NCI-H82 treated with DMSO at 0.1 percent for 48 hours (cell line): ENCODE measurements at regions not wholly inside any gene's neighbourhood (a gene's known extent, or its start where the extent isn't known, plus 50 kb on each side); places are given as distances from the start of the nearest gene placed in this dataset.

Experiments
- DNase-seq: peaks from one replicate; lab custom pipeline; 2025; ENCODE audit not compliant: unreplicated experiment; lab: John Stamatoyannopoulos, UW

- DNase-seq: no peak
Observed at GRCh38 chr6:156564807-156565149, 212.4 kb upstream of the ARID1B start.

- DNase-seq: peak; percentile 45
Observed at GRCh38 chr6:156564127-156564806, 212.9 kb upstream of the ARID1B start.

GRCh38 chr6:156563714-156564113 is 213.5 kb upstream of the ARID1B start:
- DNase-seq: peak; percentile 59

GRCh38 chr6:156562636-156563035 is 214.5 kb upstream of the ARID1B start:
- no peak for DNase-seq

GRCh38 chr6:156562019-156562418 is 215.2 kb upstream of the ARID1B start:
- DNase-seq: no peak

GRCh38 chr6:156560476-156560875 is 216.7 kb upstream of the ARID1B start:
- DNase-seq: no peak

GRCh38 chr6:156559162-156559690 is 218.0 kb upstream of the ARID1B start:
- no peak for DNase-seq

GRCh38 chr6:156557911-156558259 is 219.3 kb upstream of the ARID1B start:
- DNase-seq: no peak

GRCh38 chr6:156557251-156557910 is 219.8 kb upstream of the ARID1B start:
- peak; percentile 33 for DNase-seq

GRCh38 chr6:156556811-156557210 is 220.4 kb upstream of the ARID1B start:
- DNase-seq: no peak

GRCh38 chr6:156555116-156555515 is 222.1 kb upstream of the ARID1B start:
- no peak for DNase-seq

GRCh38 chr6:156554160-156554559 is 223.0 kb upstream of the ARID1B start:
- DNase-seq: peak; percentile 64

- DNase-seq: no peak
Observed at GRCh38 chr6:156552849-156553248, 224.3 kb upstream of the ARID1B start.

- DNase-seq: no peak
Observed at GRCh38 chr6:156550949-156551348, 226.2 kb upstream of the ARID1B start.

- no peak for DNase-seq
Observed at GRCh38 chr6:156545931-156546330, 231.2 kb upstream of the ARID1B start.

- no peak for DNase-seq
Observed at GRCh38 chr6:156545021-156545420, 232.2 kb upstream of the ARID1B start.

GRCh38 chr6:156544046-156544445 is 233.1 kb upstream of the ARID1B start:
- no peak for DNase-seq

- no peak for DNase-seq
Observed at GRCh38 chr6:156543431-156543830, 233.7 kb upstream of the ARID1B start.

GRCh38 chr6:156538875-156539660 is 238.1 kb upstream of the ARID1B start:
- DNase-seq: no peak

- no peak for DNase-seq
Observed at GRCh38 chr6:156534594-156534993, 242.6 kb upstream of the ARID1B start.

GRCh38 chr6:156533872-156534524 is 243.2 kb upstream of the ARID1B start:
- peak; percentile 30 for DNase-seq
